Endothelial cell of umbilical vein (primary cell): ENCODE measurements at regions not wholly inside any gene's neighbourhood (a gene's known extent, or its start where the extent isn't known, plus 50 kb on each side); places are given as distances from the start of the nearest gene placed in this dataset.

Experiments
- EZH2 ChIP-seq: IDR thresholded peaks from 2 replicates; pipeline ENCODE4 v1.6.1; 2012; ENCODE audit warnings: borderline replicate concordance, low read depth, mild to moderate bottlenecking, moderate library complexity, low read length, inconsistent platforms; ENCODE audit not compliant: severe bottlenecking
- GATA2 ChIP-seq: IDR thresholded peaks from 2 replicates; pipeline ENCODE4 v1.7.0; 2011; ENCODE audit warnings: low read depth, mild to moderate bottlenecking, moderate library complexity, mixed read lengths, low read length; ENCODE audit not compliant: insufficient read length, insufficient read depth
- JUN ChIP-seq: IDR thresholded peaks from 2 replicates; pipeline ENCODE4 v1.6.1; 2011; ENCODE audit warnings: borderline replicate concordance, low read depth; ENCODE audit not compliant: insufficient read length, insufficient read depth
- POLR2A ChIP-seq: IDR thresholded peaks from 2 replicates; pipeline ENCODE4 v1.6.1; 2012; ENCODE audit warnings: low read depth, mild to moderate bottlenecking, control low read depth, low read length
- POLR2AphosphoS5 ChIP-seq: IDR thresholded peaks from 2 replicates; pipeline ENCODE4 v1.6.1; 2012; ENCODE audit warnings: low read depth, mild to moderate bottlenecking, control low read depth, low read length, moderate library complexity; ENCODE audit not compliant: insufficient read depth
- TF ChIP-seq, protein P1 (sequence below), 2 donors: IDR thresholded peaks; 1 replicate in 1 of 2; 2 replicates in 1 of 2; pipeline ENCODE4 v1.5.1; 2011; ENCODE audit warnings: low read length in 2 of 2, mild to moderate bottlenecking in 2 of 2, moderate library complexity in 2 of 2, control low read depth in 1 of 2, inconsistent platforms in 1 of 2, low read depth in 1 of 2; ENCODE audit not compliant: insufficient read depth in 1 of 2; ENCODE audit errors: extremely low read depth in 1 of 2
- TF ChIP-seq, protein P2 (sequence below): IDR thresholded peaks from 2 replicates; pipeline ENCODE4 v1.6.1; 2011; ENCODE audit not compliant: insufficient read depth, insufficient read length

DNA sequence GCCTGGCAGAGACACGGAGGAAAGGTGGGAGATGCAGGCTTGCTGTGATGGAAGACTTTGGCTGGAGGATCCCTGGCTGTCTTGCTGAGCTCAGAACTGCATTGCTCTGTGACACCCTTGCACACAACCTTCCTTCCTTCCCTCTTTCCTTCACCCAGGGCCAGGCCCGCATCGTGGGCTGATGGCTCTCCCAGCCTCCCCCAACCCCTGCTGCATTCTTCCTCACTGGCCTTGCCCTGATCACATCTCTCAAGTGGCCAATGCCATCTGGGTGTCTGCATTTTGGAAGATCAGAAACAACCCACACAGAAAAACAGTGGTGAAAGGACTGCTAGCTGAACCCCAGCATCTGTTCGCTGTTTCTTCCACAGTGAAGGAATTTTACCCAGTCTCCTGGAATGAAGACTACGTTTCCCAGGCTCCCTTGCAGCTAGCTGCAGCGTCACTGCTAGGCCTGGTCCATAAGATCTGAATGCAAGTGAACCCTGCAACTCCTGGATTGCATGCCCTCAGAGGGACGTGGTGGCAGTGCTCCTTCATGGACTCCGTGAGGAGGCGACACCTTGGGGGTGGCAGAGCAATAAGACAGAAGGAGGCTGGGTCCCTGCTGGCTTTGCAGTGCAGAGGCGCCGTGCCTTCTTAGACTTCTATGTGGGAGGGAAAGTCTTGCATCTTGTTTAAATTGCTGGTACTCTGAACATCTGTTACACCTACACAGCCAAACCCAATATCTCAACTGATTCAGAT lies 78.9 kb upstream of the YWHAQ start:
- TF ChIP-seq EZH2, result no peak
- TF ChIP-seq, protein P1, sequence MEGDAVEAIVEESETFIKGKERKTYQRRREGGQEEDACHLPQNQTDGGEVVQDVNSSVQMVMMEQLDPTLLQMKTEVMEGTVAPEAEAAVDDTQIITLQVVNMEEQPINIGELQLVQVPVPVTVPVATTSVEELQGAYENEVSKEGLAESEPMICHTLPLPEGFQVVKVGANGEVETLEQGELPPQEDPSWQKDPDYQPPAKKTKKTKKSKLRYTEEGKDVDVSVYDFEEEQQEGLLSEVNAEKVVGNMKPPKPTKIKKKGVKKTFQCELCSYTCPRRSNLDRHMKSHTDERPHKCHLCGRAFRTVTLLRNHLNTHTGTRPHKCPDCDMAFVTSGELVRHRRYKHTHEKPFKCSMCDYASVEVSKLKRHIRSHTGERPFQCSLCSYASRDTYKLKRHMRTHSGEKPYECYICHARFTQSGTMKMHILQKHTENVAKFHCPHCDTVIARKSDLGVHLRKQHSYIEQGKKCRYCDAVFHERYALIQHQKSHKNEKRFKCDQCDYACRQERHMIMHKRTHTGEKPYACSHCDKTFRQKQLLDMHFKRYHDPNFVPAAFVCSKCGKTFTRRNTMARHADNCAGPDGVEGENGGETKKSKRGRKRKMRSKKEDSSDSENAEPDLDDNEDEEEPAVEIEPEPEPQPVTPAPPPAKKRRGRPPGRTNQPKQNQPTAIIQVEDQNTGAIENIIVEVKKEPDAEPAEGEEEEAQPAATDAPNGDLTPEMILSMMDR (IDR thresholded peaks at IDR 0.05; ENCODE audit: extremely low read depth in 1 of 2, insufficient read depth in 1 of 2, low read depth in 1 of 2, low read length in 2 of 2), result no peak
- no peak for TF ChIP-seq JUN
- TF ChIP-seq POLR2AphosphoS5, result no peak
- TF ChIP-seq POLR2A, result no peak
- TF ChIP-seq, protein P2, sequence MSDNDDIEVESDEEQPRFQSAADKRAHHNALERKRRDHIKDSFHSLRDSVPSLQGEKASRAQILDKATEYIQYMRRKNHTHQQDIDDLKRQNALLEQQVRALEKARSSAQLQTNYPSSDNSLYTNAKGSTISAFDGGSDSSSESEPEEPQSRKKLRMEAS, result no peak
- TF ChIP-seq GATA2, result no peak
